Hematopoietic multipotent progenitor cell treated with erythropoietin and hydrocortisone succinate and interleukin-3 and kit ligand, for 4 days (in vitro differentiated cells): ENCODE measurements at regions not wholly inside any gene's neighbourhood (a gene's known extent, or its start where the extent isn't known, plus 50 kb on each side); places are given as distances from the start of the nearest gene placed in this dataset.
"Not testable (repeated sequence)": the region's sequence is repeated elsewhere in the genome, so short reads cannot be mapped to it uniquely, and the experiment has no call there.

Experiments used
- DNase-seq: peaks from one replicate; pipeline ENCODE4 v3.0.0-alpha.2; 2015

GRCh38 chr9:22508354-22508753 lies 61.7 kb downstream of the DMRTA1 start:
- DNase-seq: not testable (repeated sequence)

- DNase-seq: no peak
Observed at GRCh38 chr9:22508790-22509189, 62.2 kb downstream of the DMRTA1 start.

GRCh38 chr9:22512495-22512894 lies 65.9 kb downstream of the DMRTA1 start:
- no peak for DNase-seq

- DNase-seq: no peak
Observed at GRCh38 chr9:22514871-22515270, 68.2 kb downstream of the DMRTA1 start.

GRCh38 chr9:22522206-22522740 lies 75.6 kb downstream of the DMRTA1 start:
- no peak for DNase-seq

GRCh38 chr9:22528485-22528884 lies 81.9 kb downstream of the DMRTA1 start:
- DNase-seq: no peak

- DNase-seq: no peak
Observed at GRCh38 chr9:22529426-22530199, 83.0 kb downstream of the DMRTA1 start.

- no peak for DNase-seq
Observed at GRCh38 chr9:22535780-22536179, 89.2 kb downstream of the DMRTA1 start.

- DNase-seq: no peak
Observed at GRCh38 chr9:22537721-22538120, 91.1 kb downstream of the DMRTA1 start.

- no peak for DNase-seq
Observed at GRCh38 chr9:22548625-22549024, 102.0 kb downstream of the DMRTA1 start.

GRCh38 chr9:22574740-22575139 lies 128.1 kb downstream of the DMRTA1 start:
- DNase-seq: no peak

GRCh38 chr9:22580788-22581187 lies 134.2 kb downstream of the DMRTA1 start:
- DNase-seq: no peak

- no peak for DNase-seq
Observed at GRCh38 chr9:22582221-22582620, 135.6 kb downstream of the DMRTA1 start.

- DNase-seq: no peak
Observed at GRCh38 chr9:22588918-22589317, 142.3 kb downstream of the DMRTA1 start.

GRCh38 chr9:22590336-22591033 lies 143.9 kb downstream of the DMRTA1 start:
- DNase-seq: no peak

- DNase-seq: no peak
Observed at GRCh38 chr9:22595805-22596204, 149.2 kb downstream of the DMRTA1 start.

- DNase-seq: no peak
Observed at GRCh38 chr9:22617156-22617555, 170.5 kb downstream of the DMRTA1 start.

GRCh38 chr9:22622815-22623214 lies 176.2 kb downstream of the DMRTA1 start:
- no peak for DNase-seq

- DNase-seq: no peak
Observed at GRCh38 chr9:22623236-22623635, 176.6 kb downstream of the DMRTA1 start.

GRCh38 chr9:22625540-22625939 lies 178.9 kb downstream of the DMRTA1 start:
- DNase-seq: no peak

- DNase-seq: no peak
Observed at GRCh38 chr9:22643541-22643940, 196.9 kb downstream of the DMRTA1 start.

GRCh38 chr9:22645893-22646292 lies 199.3 kb downstream of the DMRTA1 start:
- DNase-seq: no peak

- DNase-seq: no peak
Observed at GRCh38 chr9:22649384-22649783, 202.8 kb downstream of the DMRTA1 start.

GRCh38 chr9:22650145-22650544 lies 203.5 kb downstream of the DMRTA1 start:
- no peak for DNase-seq
